ENCODE measurements at regions not wholly inside any gene's neighbourhood (a gene's known extent, or its start where the extent isn't known, plus 50 kb on each side); places are given as distances from the start of the nearest gene placed in this dataset.

DNA sequence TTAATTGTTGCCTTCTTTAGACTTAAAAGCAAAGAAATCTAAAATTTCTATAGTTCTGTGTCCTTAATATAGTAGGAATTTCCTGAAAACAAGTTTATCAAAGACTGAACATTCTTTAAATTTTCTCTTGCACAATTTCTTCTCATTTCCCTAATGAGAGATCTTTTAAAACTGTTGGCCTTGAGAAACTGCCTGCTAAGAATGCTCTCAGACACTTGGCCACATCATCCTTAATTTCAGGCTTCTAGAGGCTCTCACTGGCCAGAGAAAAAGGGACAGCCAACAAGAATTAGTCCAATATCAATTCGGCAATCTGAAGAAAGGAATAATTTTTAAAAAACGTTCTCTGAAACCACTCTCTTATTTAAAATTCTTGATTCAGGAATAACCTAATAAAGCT is 167.0 kb upstream of the CREB1 start:
- Histone ChIP-seq H2AFZ (ENCODE audit: insufficient read depth, low read depth, low read length, poor library complexity, severe bottlenecking) (no peak overlapping the region), H3K36me3 (replicated peaks in 1 of 2; ENCODE audit: control extremely low read depth in 1 of 2, control insufficient read depth in 1 of 2, extremely low read depth in 1 of 2, insufficient read depth in 2 of 2, low read length in 1 of 2) (no peaks in the 10 kb centered on the region), H3K79me2 (ENCODE audit: control insufficient read depth, insufficient read depth, low read length) (no peaks in the 10 kb centered on the region), H3K4me3 (ENCODE audit: control extremely low read depth in 1 of 5, extremely low read depth in 1 of 5, insufficient read depth in 1 of 5, low read depth in 2 of 5, low read length in 4 of 5) (no peak overlapping the region), H3K4me2 (replicated peaks; ENCODE audit: low read depth, low read length, poor library complexity, severe bottlenecking) (no peak overlapping the region), H3K9ac (ENCODE audit: low read length) (no peak overlapping the region), H3K27me3 (replicated peaks in 1 of 4; ENCODE audit: control extremely low read depth in 1 of 4, control insufficient read depth in 3 of 4, insufficient read depth in 4 of 4, low read length in 3 of 4) (no peaks in the 10 kb centered on the region), H3K27ac (ENCODE audit: low read length in 2 of 2) (no peak overlapping the region), H3K9me3 (ENCODE audit: control extremely low read depth in 1 of 3, control insufficient read depth in 2 of 3, insufficient read depth in 1 of 3, low read length in 2 of 3) (no peaks in the 10 kb centered on the region), H3K4me1 (ENCODE audit: control insufficient read depth in 2 of 2, insufficient read depth in 2 of 2, low read length in 2 of 2) (no peaks in the 10 kb centered on the region), H4K20me1 (ENCODE audit: control insufficient read depth, insufficient read depth, low read length, poor library complexity, severe bottlenecking) (no peaks in the 10 kb centered on the region)
- TF ChIP-seq, protein P1, sequence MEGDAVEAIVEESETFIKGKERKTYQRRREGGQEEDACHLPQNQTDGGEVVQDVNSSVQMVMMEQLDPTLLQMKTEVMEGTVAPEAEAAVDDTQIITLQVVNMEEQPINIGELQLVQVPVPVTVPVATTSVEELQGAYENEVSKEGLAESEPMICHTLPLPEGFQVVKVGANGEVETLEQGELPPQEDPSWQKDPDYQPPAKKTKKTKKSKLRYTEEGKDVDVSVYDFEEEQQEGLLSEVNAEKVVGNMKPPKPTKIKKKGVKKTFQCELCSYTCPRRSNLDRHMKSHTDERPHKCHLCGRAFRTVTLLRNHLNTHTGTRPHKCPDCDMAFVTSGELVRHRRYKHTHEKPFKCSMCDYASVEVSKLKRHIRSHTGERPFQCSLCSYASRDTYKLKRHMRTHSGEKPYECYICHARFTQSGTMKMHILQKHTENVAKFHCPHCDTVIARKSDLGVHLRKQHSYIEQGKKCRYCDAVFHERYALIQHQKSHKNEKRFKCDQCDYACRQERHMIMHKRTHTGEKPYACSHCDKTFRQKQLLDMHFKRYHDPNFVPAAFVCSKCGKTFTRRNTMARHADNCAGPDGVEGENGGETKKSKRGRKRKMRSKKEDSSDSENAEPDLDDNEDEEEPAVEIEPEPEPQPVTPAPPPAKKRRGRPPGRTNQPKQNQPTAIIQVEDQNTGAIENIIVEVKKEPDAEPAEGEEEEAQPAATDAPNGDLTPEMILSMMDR (IDR thresholded peaks at IDR 0.05), result no peak
- TF ChIP-seq EZH2 (IDR thresholded peaks at IDR 0.05; ENCODE audit: borderline replicate concordance, insufficient read depth, low read depth, low read length, poor library complexity, severe bottlenecking), result no peak
- Mint-ChIP-seq H3K4me3 (no peak overlapping the region), H3K27me3 (peaks cover 3% of the 10 kb centered on the region), H3K27ac (no peak overlapping the region), H3K4me1 (no peaks in the 10 kb centered on the region), H3K9me3 (ENCODE audit: insufficient read depth) (no peaks in the 10 kb centered on the region)
- ChIA-PET CTCF (no interaction called here), POLR2A (no interaction called here)
- intact Hi-C loops (cut with micrococcal nuclease), result no loop called here
- WGBS (ENCODE audit: insufficient coverage), result no CpG with 5 or more reads among the region's 2 CpGs
- ATAC-seq (ENCODE audit: low read depth) (no peak), DNase-seq (no peak)

DNA sequence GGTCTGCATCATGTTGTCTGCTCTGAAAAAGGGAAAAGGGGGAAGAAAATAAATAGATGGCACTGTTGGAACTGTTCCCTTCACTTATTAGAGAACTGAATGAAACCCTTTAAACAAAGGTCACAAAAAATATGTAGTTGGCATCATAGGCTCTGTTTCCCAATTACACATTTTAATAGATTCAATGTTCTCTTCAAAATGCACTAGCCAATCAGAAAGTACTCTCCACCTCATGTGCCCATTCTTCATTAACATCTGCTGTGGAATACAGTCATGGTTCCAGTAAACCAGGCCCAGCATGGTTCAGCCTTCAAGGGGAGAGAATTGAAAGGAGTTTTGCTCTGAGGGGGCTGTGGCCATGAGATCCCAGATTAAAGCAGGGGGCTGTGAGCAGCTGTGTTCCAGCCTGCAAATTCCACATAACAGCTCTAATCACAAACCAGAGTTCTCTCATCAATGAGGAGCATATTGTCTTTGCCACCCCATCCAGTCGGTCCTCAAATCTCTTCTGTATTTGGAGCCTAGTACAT is 165.9 kb upstream of the CREB1 start:
- no peak for ATAC-seq (ENCODE audit: low read depth)
- Histone ChIP-seq H3K27ac (ENCODE audit: low read length in 2 of 2) (no peak overlapping the region), H3K4me2 (replicated peaks; ENCODE audit: low read depth, low read length, poor library complexity, severe bottlenecking) (no peak overlapping the region), H3K9me3 (ENCODE audit: control extremely low read depth in 1 of 3, control insufficient read depth in 2 of 3, insufficient read depth in 1 of 3, low read length in 2 of 3) (no peaks in the 10 kb centered on the region), H3K9ac (ENCODE audit: low read length) (no peak overlapping the region), H3K36me3 (replicated peaks in 1 of 2; ENCODE audit: control extremely low read depth in 1 of 2, control insufficient read depth in 1 of 2, extremely low read depth in 1 of 2, insufficient read depth in 2 of 2, low read length in 1 of 2) (no peaks in the 10 kb centered on the region), H3K4me3 (ENCODE audit: control extremely low read depth in 1 of 5, extremely low read depth in 1 of 5, insufficient read depth in 1 of 5, low read depth in 2 of 5, low read length in 4 of 5) (no peak overlapping the region), H2AFZ (ENCODE audit: insufficient read depth, low read depth, low read length, poor library complexity, severe bottlenecking) (no peak overlapping the region), H3K27me3 (replicated peaks in 1 of 4; ENCODE audit: control extremely low read depth in 1 of 4, control insufficient read depth in 3 of 4, insufficient read depth in 4 of 4, low read length in 3 of 4) (no peaks in the 10 kb centered on the region), H3K79me2 (ENCODE audit: control insufficient read depth, insufficient read depth, low read length) (no peaks in the 10 kb centered on the region), H3K4me1 (ENCODE audit: control insufficient read depth in 2 of 2, insufficient read depth in 2 of 2, low read length in 2 of 2) (no peaks in the 10 kb centered on the region), H4K20me1 (ENCODE audit: control insufficient read depth, insufficient read depth, low read length, poor library complexity, severe bottlenecking) (no peaks in the 10 kb centered on the region)
- H3K27me3 Mint-ChIP-seq, result peaks cover 3% of the 10 kb centered on the region
- CTCF ChIA-PET, result no interaction called here
- DNase-seq, result no peak
- no peaks in the 10 kb centered on the region for H3K4me1 Mint-ChIP-seq
- POLR2A ChIA-PET, result interaction anchor here (0.7 kb wide), 1 partner anchor 259 kb away, joined by 9 read pairs; no protein-coding TSS in a partner anchor
- TF ChIP-seq EZH2 (IDR thresholded peaks at IDR 0.05; ENCODE audit: borderline replicate concordance, insufficient read depth, low read depth, low read length, poor library complexity, severe bottlenecking), result no peak
- TF ChIP-seq, protein P1 (IDR thresholded peaks at IDR 0.05), result no peak
- H3K9me3 Mint-ChIP-seq (ENCODE audit: insufficient read depth), result no peaks in the 10 kb centered on the region
- no peak overlapping the region for H3K4me3 Mint-ChIP-seq
- no CpG with 5 or more reads among the region's 1 CpG for WGBS (ENCODE audit: insufficient coverage)
- intact Hi-C loops (cut with micrococcal nuclease), result no loop called here
- H3K27ac Mint-ChIP-seq, result no peak overlapping the region

All from B cell (primary cell).